ENCODE measurements at regions not wholly inside any gene's neighbourhood (a gene's known extent, or its start where the extent isn't known, plus 50 kb on each side); places are given as distances from the start of the nearest gene placed in this dataset.

GRCh38 chr10:25699631-25700030, 234.4 kb upstream of the MYO3A start:
- no peak overlapping the region for H3K4me3 ChIP-seq
- DNase-seq = no peak
- no peak overlapping the region for H3K27ac ChIP-seq
- intact Hi-C loops (cut with DNase I) = no loop called here
- ATAC-seq = no peak
- H3K4me1 ChIP-seq = no peaks in the 10 kb centered on the region
- 97 to 100% (median 97%) methylated on average over 2 of the region's 2 CpGs for WGBS, 3 donors
- TF ChIP-seq CTCF (IDR thresholded peaks at IDR 0.05) = no peak
- no peaks in the 10 kb centered on the region for H3K27me3 ChIP-seq (ENCODE audit: insufficient read depth in 3 of 3, low read length in 2 of 3)
- H3K36me3 ChIP-seq (ENCODE audit: insufficient read depth in 1 of 2, low read depth in 1 of 2) = no peaks in the 10 kb centered on the region
- H3K9me3 ChIP-seq = no peaks in the 10 kb centered on the region

GRCh38 chr10:25701652-25702051, 232.4 kb upstream of the MYO3A start:
- no peak for ATAC-seq
- Histone ChIP-seq H3K36me3 (ENCODE audit: insufficient read depth in 1 of 2, low read depth in 1 of 2) (no peaks in the 10 kb centered on the region), H3K27me3 (ENCODE audit: insufficient read depth in 3 of 3, low read length in 2 of 3) (no peaks in the 10 kb centered on the region), H3K4me1 (no peaks in the 10 kb centered on the region), H3K9me3 (no peaks in the 10 kb centered on the region), H3K27ac (no peak overlapping the region), H3K4me3 (no peak overlapping the region)
- intact Hi-C loops (cut with DNase I) = no loop called here
- no peak for TF ChIP-seq CTCF (IDR thresholded peaks at IDR 0.05)
- no peak for DNase-seq
- 46 to 48% (median 48%) methylated on average over 15 of the region's 15 CpGs for WGBS, 3 donors

GRCh38 chr10:25704622-25705021, 229.4 kb upstream of the MYO3A start:
- Histone ChIP-seq H3K36me3 (ENCODE audit: insufficient read depth in 1 of 2, low read depth in 1 of 2) (no peaks in the 10 kb centered on the region), H3K4me1 (no peaks in the 10 kb centered on the region), H3K9me3 (no peaks in the 10 kb centered on the region), H3K4me3 (no peak overlapping the region), H3K27me3 (ENCODE audit: insufficient read depth in 3 of 3, low read length in 2 of 3) (no peaks in the 10 kb centered on the region), H3K27ac (no peak overlapping the region)
- ATAC-seq (no peak), DNase-seq (no peak)
- intact Hi-C loops (cut with DNase I) = no loop called here
- TF ChIP-seq CTCF (IDR thresholded peaks at IDR 0.05) = no peak
- WGBS, 3 donors = 64 to 69% (median 66%) methylated on average over 6 of the region's 6 CpGs

DNA sequence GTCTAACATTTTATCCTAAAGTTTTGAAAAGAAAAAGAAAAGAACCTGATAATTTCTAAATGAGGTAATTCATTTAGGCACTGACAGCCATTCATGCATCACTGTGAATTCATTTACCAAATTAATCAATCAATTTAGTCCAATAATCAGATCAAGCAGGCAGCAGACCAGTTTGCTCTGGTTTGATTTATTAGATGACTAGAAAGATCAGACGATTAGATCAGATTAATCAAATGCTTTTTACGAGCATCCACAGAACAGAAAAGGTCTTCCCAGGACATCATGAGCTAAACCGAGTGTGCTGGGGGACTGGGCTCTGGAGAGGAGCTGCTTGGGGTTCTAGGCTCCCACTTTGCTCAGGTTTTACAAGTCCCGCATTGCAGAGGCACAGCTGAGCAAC, 226.5 kb upstream of the MYO3A start:
- H3K4me3 ChIP-seq = no peak overlapping the region

More for the DNA sequence above, 226.5 kb upstream of the MYO3A start:
- DNase-seq (no peak), ATAC-seq (no peak)
- Histone ChIP-seq H3K4me1 (no peaks in the 10 kb centered on the region), H3K27me3 (ENCODE audit: insufficient read depth in 3 of 3, low read length in 2 of 3) (no peaks in the 10 kb centered on the region), H3K9me3 (no peaks in the 10 kb centered on the region), H3K27ac (no peak overlapping the region), H3K36me3 (ENCODE audit: insufficient read depth in 1 of 2, low read depth in 1 of 2) (no peaks in the 10 kb centered on the region)
- no peak for TF ChIP-seq CTCF (IDR thresholded peaks at IDR 0.05)
- 53 to 56% (median 53%) methylated on average over 4 of the region's 4 CpGs for WGBS, 3 donors
- intact Hi-C loops (cut with DNase I) = no loop called here
